ENCODE measurements at regions not wholly inside any gene's neighbourhood (a gene's known extent, or its start where the extent isn't known, plus 50 kb on each side); places are given as distances from the start of the nearest gene placed in this dataset.

GRCh38 chr12:86698641-86698980 is 442.4 kb upstream of the MGAT4C start:
- no peak for TF ChIP-seq POLR2AphosphoS5 (IDR thresholded peaks at IDR 0.05)
- TF ChIP-seq CTCF (IDR thresholded peaks at IDR 0.05 in 8 of 11, conservative IDR thresholded peaks at IDR 0.05 in 3 of 11) = no peak
